ENCODE measurements at regions not wholly inside any gene's neighbourhood (a gene's known extent, or its start where the extent isn't known, plus 50 kb on each side); places are given as distances from the start of the nearest gene placed in this dataset.

- no peak for DNase-seq
These were observed 56.6 kb upstream of the SCOC start for GRCh38 chr4:140316799-140317198.

GRCh38 chr4:140315970-140316369, 57.5 kb upstream of the SCOC start:
- DNase-seq = no peak

GRCh38 chr4:140315438-140315837, 58.0 kb upstream of the SCOC start:
- DNase-seq = no peak

- DNase-seq = no peak
These were observed 58.4 kb upstream of the SCOC start for GRCh38 chr4:140315019-140315418.

- no peak for DNase-seq
These were observed 61.3 kb upstream of the SCOC start for GRCh38 chr4:140312100-140312499.

GRCh38 chr4:140311257-140311835, 62.1 kb upstream of the SCOC start:
- no peak for DNase-seq

- DNase-seq = no peak
These were observed 64.1 kb upstream of the SCOC start for GRCh38 chr4:140309124-140309870.

GRCh38 chr4:140308366-140309123, 64.9 kb upstream of the SCOC start:
- no peak for DNase-seq

- DNase-seq = no peak
These were observed 68.4 kb upstream of the SCOC start for GRCh38 chr4:140305053-140305452.

- DNase-seq = no peak
These were observed 69.1 kb upstream of the SCOC start for GRCh38 chr4:140304346-140304745.

GRCh38 chr4:140302151-140302859, 71.1 kb upstream of the SCOC start:
- no peak for DNase-seq

- no peak for DNase-seq
These were observed 73.0 kb upstream of the SCOC start for GRCh38 chr4:140300271-140300970.

GRCh38 chr4:140298001-140298400, 75.4 kb upstream of the SCOC start:
- DNase-seq = no peak

- DNase-seq = no peak
These were observed 76.2 kb upstream of the SCOC start for GRCh38 chr4:140297221-140297570.

GRCh38 chr4:140296335-140297220, 76.9 kb upstream of the SCOC start:
- no peak for DNase-seq

GRCh38 chr4:140293979-140294378, 79.5 kb upstream of the SCOC start:
- no peak for DNase-seq

DNA sequence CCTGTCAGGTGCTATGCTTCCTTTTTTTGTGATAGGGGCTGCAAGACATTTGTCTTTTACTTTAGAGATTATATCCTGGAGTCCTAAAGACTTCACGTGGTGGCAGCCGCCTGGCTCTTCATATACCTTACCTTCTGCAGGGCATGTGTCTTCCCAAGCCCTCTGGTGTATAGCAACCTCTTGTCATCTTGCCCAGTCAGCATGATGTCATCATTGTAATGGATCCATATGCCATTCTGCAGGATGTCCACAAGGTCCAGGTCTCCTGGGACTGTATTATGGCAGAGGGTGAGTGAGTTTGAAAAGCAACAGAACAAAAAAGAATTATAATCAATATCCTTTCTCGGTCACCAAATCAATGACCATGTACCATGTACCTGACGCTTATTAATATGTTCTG, 82.2 kb upstream of the SCOC start:
- DNase-seq = no peak

DNA sequence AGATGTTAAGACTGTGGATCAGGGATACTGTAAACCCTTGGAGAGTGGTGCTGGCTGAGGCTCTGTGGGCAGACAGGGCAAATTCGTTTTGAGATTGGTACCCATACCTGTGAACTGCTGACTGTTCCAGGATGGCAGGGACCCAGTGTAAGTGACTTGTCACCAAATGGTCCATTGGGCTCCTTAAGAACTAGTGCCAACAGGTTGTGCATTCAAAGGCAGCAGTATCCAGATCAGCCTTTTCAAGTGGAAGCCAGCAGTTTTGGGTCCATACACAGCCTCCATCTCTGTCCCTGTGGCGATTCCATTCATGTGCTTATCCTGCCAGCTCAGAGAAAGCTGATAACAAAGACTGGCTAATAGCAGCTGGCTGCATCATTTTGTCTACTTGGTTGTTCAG, 84.0 kb upstream of the SCOC start:
- DNase-seq = no peak

DNA sequence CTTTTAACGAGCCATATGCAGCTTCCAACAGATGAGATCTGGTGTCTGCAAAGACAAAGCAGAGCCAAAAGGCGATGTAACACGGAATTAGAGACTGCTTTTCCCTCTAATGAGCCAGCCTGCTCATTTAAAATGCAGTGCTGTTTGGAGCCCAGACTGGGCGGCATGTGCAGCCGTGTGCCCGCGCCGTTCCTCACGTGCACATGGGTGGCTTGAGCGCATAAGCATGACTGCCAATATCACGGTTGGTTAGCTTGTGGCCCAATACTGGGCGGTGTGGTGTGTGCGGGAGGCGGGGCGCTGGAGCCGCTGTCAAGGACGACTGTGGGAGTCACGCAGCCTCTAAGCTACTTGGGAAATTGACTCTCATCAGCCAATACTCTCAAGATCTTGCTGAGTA, 87.0 kb upstream of the SCOC start:
- DNase-seq = no peak

DNA sequence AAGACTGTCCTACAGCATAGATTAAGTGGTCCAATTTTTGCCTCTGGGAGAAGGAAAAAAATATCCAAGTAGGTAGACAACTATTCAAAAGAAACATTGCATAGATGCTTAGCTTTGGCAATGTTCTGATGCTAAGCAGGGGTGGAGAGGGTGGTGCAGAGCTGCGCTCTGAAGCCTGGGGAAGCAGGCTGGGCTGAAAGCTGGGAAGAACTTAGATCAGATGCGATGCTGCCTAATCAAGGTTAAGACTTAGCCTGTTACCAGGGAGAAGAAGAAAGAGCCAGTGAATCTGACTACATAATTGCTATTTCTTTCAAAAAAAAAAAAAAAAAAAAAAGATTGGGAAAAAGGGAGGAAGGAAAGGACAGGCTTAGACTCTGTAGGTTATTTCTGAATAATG, 89.0 kb upstream of the SCOC start:
- no peak for DNase-seq

DNA sequence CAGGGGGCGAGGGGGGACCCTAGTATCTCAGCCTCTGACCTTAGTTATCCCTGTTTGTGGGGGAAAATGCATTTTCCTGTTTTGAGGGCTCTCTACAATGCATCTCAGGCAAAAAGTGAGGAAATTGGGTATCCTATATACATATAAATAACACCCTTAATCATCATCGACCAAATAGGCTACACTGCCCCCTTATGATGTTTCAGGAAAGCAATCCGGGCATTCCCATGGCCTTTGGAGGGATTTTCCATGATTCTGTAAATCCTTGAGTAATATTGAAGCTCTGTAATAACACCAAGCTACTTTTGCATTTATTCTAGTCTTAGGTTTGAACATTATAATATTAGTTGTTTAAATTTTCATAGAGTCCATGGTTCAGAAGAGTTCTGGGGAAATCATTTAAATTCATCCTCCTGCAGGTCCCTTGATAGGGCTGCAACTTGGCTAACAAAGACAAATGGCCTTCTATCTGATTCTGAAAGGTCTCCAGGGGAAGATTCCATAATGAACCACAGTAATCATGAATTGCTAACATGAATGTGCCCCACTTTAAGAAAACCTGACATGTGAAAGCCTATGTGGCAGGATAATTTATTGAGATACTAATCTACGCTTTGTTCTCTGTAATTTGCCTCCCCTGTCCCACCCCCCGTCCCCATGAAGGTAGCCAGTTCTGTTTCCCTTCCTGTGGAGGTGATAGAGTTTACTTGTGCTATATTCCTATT, 91.5 kb upstream of the SCOC start:
- no peak for DNase-seq
